ENCODE measurements at regions not wholly inside any gene's neighbourhood (a gene's known extent, or its start where the extent isn't known, plus 50 kb on each side); places are given as distances from the start of the nearest gene placed in this dataset.
"Not testable (repeated sequence)": the region's sequence is repeated elsewhere in the genome, so short reads cannot be mapped to it uniquely, and the experiment has no call there.

DNA sequence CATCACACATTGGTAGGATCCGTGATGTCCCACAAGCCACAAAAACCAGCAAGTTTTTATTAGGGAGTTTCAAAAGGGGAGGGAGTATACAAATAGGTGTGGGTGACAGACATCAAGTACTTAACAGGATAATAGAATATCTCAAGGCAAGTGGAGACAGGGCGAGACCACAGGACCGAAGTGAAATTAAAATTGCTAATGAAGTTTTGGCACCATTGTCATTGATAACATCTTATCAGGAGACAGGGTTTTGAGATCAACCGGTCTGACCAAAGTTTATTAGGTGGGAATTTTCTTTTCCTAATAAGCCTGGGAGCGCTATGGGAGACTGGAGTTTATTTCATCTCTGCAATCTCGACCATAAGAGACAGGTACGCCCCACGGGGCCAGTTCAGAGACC lies 178.5 kb downstream of the OTOP1 start:
- not testable (repeated sequence) for DNase-seq

DNA sequence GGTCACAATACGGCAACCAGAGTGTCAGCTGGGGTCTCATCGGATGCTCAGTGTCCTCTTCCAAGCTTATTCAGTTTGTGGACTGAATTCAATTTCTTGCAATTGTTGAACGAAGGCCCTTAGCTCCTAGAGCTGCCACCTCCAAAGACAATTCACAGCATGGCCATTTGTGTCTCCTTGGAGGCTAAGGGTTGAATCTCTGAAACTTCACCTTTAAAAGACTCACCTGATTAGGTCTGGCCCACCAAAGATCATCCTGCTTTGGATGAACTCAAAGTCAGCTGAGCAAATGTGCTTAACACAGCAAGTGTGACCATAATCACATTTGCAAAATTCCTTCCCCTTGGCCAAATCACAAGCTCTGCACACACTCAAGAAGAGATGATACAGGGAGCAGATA lies 175.9 kb downstream of the OTOP1 start:
- DNase-seq: not testable (repeated sequence)

DNA sequence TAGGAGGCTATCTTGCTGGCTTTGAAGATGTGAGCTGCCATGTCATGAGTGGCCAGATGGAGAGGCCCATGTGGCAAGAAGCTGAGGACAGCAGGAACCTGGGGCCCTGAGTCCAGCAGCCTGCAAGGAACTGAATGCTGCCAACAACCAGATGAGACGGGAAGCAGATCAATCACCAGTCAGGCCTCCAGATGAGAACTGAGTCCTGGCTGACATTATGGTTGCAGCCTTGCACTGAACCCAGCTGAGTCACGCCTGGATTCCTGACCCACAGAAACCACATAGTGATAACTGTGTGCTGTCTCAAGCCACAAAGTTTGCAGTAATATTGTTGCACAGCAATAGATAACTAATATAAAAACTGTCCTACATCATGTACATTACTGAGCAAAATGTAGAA lies 173.8 kb downstream of the OTOP1 start:
- DNase-seq: not testable (repeated sequence)

DNA sequence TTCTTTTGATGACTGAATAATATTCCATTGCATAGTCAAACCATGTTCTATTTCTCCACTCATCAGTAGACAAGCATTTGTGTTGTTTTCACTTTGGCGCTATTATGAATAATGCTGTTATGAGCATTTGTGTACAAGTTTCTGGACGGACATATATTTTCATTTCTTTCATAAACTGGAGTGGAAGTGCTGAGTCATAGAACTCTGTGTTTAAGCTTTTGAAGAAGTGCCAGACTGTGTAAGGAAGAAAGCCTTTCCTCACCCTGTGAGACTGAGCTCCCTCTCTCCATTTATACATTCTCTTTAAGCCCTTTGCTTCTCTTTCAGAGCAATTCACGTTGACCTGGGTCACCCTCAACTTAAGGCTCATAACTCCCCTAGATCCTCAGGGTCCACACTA lies 169.5 kb downstream of the OTOP1 start:
- not testable (repeated sequence) for DNase-seq

GRCh38 chr4:4084171-4084570 lies 142.6 kb downstream of the OTOP1 start:
- DNase-seq: not testable (repeated sequence)

- DNase-seq: not testable (repeated sequence)
Observed at GRCh38 chr4:4089716-4090419, 136.9 kb downstream of the OTOP1 start.

DNA sequence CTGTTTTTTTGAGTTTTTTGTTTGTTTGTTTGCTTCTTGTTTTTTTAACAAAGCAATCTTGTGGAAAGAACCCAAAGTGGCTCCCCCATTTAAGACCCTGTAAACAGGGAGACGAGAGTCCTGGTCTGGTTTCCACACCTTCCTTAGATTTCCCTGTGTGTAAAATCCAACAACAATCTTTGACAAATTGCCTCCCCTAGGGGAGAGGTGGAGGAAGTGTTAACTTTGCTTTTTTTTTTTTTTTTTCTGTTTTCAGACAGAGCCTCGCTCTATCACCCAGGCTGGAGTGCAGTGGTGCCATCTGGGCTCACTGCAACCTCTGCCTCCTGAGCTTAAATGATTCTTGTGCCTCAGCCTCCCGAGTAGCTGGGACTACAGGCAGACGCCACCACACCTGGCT lies 136.0 kb downstream of the OTOP1 start:
- DNase-seq: not testable (repeated sequence)

GRCh38 chr4:4092159-4092558 lies 134.6 kb downstream of the OTOP1 start:
- not testable (repeated sequence) for DNase-seq

DNA sequence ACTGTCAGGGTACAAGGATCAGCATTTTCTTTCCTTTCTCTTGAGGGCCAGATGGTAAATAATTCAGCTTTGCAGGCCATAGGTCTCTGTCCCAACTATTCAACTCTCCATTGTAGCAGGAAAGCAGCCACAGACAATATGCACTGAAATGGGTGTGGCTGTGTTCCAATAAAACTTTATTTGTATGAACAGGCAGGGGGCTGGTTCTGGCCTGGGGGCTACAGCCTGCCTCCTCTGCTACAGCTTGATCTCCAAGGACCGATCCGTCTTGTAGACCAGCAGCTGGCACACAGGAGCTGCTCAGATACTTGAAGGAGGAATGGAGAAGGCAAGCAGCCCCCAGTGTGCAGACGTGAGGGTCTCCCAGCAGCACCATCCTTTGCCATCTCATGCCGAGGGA lies 127.1 kb downstream of the OTOP1 start:
- not testable (repeated sequence) for DNase-seq

GRCh38 chr4:4106923-4107322 lies 119.8 kb downstream of the OTOP1 start:
- not testable (repeated sequence) for DNase-seq

DNA sequence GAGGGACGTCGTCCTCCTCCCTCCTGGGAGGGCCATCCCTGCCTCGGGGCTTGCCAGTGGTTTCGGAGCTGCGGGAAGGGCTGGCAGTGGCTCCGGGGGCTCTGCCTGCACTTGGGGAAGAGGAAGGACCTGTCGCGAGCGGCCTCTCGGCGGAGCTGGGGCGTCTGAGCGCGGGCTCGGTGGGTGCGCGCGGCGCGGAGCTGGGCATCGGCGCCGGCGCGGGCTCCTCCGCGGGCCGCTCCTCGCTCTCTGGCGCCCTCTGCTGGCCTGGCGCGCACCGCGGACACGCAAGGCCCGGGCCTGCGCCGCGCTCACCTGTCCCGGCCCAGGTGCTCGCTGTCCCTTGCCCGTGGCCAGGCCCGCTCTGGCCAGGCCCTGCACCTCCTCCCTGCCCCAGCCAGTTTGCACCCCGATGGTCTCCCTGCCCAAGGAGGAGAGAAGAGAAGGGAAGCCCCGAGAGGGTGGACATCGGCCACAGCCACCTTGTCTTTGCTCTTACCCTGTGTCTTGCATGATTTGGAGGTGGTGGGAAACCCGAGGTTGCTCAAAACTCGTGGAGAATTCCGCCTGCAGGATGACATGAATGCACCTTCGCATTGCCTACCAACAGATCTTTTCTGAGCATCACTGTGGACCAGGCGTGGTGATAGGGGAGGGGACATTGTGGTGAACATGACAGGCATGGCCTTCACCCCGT lies 119.2 kb downstream of the OTOP1 start:
- peak; percentile 41 for DNase-seq

DNA sequence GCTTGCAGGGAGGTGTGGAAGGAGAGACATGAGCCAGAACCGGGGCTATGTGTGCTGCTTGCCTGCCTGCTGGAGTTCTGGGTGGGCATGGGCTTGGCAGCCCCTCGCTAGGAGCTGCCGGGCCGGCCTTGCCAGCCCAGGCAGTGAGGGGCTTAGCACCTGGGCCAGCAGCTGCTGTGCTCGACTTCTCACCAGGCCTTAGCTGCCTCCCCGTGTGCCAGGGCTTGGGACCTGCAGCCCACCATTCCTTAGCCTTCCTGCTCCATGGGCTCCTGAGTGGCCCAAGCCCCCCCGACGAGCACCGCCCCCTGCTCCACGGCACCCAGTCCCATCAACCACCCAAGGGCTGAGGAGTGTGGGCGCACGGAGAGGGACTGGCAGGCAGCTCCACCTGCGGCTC lies 111.3 kb downstream of the OTOP1 start:
- not testable (repeated sequence) for DNase-seq

DNA sequence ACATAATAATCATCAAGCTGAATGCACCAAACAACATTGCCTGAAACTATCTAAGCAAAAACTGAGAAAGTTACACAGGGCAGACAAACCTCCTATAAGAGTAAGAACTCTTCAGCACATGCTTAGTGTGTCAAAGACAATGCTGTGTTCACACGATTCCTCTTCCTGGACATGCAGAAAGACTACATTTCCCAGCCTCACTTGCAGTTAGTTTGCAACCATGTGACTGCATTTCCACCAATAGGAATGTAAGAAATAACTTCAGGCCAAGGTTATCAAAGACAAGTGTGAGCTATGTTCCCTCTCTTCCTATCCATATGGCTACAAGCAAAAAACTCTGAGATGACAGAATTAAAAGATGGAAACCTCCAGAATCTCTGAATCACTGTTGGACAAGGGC lies 109.8 kb downstream of the OTOP1 start:
- not testable (repeated sequence) for DNase-seq

GRCh38 chr4:4134368-4134767 lies 92.4 kb downstream of the OTOP1 start:
- not testable (repeated sequence) for DNase-seq

- not testable (repeated sequence) for DNase-seq
Observed at GRCh38 chr4:4136621-4137020, 90.1 kb downstream of the OTOP1 start.

Measured in left hindlimb (tissue), 1 donor.